ENCODE measurements at regions not wholly inside any gene's neighbourhood (a gene's known extent, or its start where the extent isn't known, plus 50 kb on each side); places are given as distances from the start of the nearest gene placed in this dataset.

- TF ChIP-seq POLR2AphosphoS5 (IDR thresholded peaks at IDR 0.05; ENCODE audit: low read depth, low read length) = no peak
- TF ChIP-seq POLR2A (IDR thresholded peaks at IDR 0.05; ENCODE audit: low read depth, low read length) = no peak
- TF ChIP-seq POU2F2 (IDR thresholded peaks at IDR 0.05; ENCODE audit: low read depth, low read length) = no peak
- no peak for TF ChIP-seq TAF1 (IDR thresholded peaks at IDR 0.05; ENCODE audit: low read depth, low read length)
- TF ChIP-seq SPI1 (IDR thresholded peaks at IDR 0.05; ENCODE audit: low read depth, low read length) = no peak
- no peak for TF ChIP-seq PAX5 (IDR thresholded peaks at IDR 0.05; ENCODE audit: insufficient read depth, low read length, severe bottlenecking)
Measured at GRCh38 chr2:8392098-8392866, 289.6 kb upstream of the ID2 start.

All from GM12891 (cell line).